ENCODE measurements at regions not wholly inside any gene's neighbourhood (a gene's known extent, or its start where the extent isn't known, plus 50 kb on each side); places are given as distances from the start of the nearest gene placed in this dataset.

GRCh38 chr6:22873513-22874136 lies 304.3 kb downstream of the HDGFL1 start:
- TF ChIP-seq CTCF (conservative IDR thresholded peaks at IDR 0.05; ENCODE audit: low read depth, low read length) = no peak
- no peak for TF ChIP-seq RAD21 (IDR thresholded peaks at IDR 0.05; ENCODE audit: low read length)
- no peak for TF ChIP-seq POLR2A (IDR thresholded peaks at IDR 0.05; ENCODE audit: low read depth, low read length)
- TF ChIP-seq RFX5 (IDR thresholded peaks at IDR 0.05; ENCODE audit: low read depth, low read length) = no peak
- no peak for TF ChIP-seq SMC3 (IDR thresholded peaks at IDR 0.05; ENCODE audit: low read depth, low read length)
- TF ChIP-seq USF2 (IDR thresholded peaks at IDR 0.05; ENCODE audit: low read depth, low read length) = no peak
- no peak for TF ChIP-seq MXI1 (IDR thresholded peaks at IDR 0.05; ENCODE audit: borderline replicate concordance, low read depth, low read length)
- no peak for TF ChIP-seq ELK1 (IDR thresholded peaks at IDR 0.05; ENCODE audit: borderline replicate concordance, low read depth, low read length)
- no peak for TF ChIP-seq FOS (IDR thresholded peaks at IDR 0.05; ENCODE audit: low read depth, low read length)
- TF ChIP-seq MAFK (IDR thresholded peaks at IDR 0.05; ENCODE audit: low read depth, low read length) = no peak
- TF ChIP-seq CEBPB (IDR thresholded peaks at IDR 0.05; ENCODE audit: low read depth, low read length) = no peak
- TF ChIP-seq MAZ (IDR thresholded peaks at IDR 0.05; ENCODE audit: borderline replicate concordance, low read depth, low read length) = no peak
- no peak for TF ChIP-seq RCOR1 (IDR thresholded peaks at IDR 0.05; ENCODE audit: insufficient replicate concordance, low read length)
- TF ChIP-seq BHLHE40 (IDR thresholded peaks at IDR 0.05; ENCODE audit: low read depth, low read length) = no peak
